NCI-H1930 (cell line): ENCODE measurements at regions not wholly inside any gene's neighbourhood (a gene's known extent, or its start where the extent isn't known, plus 50 kb on each side); places are given as distances from the start of the nearest gene placed in this dataset.

Source experiments
- DNase-seq, 2 experiments: peaks; one replicate each; lab custom pipeline; 2025; lab: John Stamatoyannopoulos, UW

DNA sequence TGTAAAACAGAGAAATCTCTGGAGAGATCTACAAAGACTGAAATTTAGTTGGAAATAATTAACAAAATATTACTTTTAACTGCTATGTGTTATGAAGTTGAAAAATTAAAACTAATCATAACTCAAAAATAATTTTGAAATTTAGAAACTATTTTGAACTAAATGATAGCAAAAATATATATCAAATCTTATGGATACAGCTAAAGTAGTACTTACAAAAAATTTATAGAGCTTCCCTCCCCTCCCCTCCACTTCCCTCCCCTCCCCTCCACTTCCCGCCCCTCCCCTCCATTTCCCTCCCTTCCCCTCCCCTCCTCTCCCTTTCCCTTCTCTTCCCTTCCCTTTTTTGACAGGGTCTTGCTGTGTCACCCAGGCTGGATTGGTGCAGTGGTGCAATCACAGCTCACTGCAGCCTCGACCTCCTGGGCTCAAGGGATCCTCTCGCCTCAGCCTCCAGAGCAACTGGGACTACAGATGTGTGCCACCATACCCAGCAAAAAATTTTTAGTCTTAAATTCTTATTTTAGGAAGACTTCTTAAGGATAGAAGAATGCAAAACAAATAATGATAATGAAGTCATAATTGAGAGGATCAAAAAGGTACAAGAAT lies 87.2 kb upstream of the RGS17 start:
- DNase-seq = no peak

- DNase-seq = no peak
These were observed 85.7 kb upstream of the RGS17 start for GRCh38 chr6:153216789-153217188.

DNA sequence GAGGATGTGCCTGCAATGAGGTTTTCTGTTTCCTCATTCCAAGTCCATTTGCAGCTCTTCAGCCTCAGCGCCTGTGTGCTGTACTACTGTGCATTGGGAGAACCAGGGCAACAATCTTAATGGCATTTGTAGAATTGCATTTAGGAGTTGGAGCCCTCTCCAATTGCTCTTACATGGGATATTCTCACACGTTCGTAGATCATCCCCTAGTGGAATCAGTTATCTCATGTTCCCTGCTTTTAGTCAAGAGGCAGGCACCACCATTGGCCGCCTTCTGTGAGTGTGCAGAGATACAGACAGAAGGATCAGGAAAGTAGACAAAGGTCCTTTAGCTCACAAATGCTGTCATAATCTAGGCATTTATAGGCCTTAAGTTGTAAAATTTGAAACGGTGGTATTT lies 84.2 kb upstream of the RGS17 start:
- DNase-seq = no peak

GRCh38 chr6:153214436-153214835 lies 83.4 kb upstream of the RGS17 start:
- DNase-seq = no peak

DNA sequence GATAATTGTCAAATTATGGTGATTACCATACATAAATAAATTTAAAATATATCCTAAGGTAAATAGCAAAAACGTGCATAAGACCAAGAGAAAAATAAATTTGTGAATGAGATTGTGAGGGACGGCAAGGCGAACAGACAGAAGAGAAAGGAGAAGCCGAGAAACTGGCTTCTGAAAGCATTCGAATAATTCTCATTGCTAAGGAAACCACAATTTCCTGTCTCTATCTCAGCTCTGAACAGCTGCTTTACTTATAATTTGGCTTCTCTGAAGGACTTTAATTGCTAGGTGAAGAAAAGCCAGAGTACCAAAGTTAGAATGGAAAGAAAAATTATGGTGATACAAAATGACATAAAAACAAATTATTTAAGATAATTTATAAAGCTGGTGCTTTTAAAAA lies 79.0 kb upstream of the RGS17 start:
- no peak for DNase-seq

GRCh38 chr6:153208706-153209105 lies 77.6 kb upstream of the RGS17 start:
- no peak for DNase-seq

- no peak for DNase-seq
These were observed 76.5 kb upstream of the RGS17 start for GRCh38 chr6:153207617-153208016.

- DNase-seq = no peak
These were observed 75.9 kb upstream of the RGS17 start for GRCh38 chr6:153207006-153207405.

DNA sequence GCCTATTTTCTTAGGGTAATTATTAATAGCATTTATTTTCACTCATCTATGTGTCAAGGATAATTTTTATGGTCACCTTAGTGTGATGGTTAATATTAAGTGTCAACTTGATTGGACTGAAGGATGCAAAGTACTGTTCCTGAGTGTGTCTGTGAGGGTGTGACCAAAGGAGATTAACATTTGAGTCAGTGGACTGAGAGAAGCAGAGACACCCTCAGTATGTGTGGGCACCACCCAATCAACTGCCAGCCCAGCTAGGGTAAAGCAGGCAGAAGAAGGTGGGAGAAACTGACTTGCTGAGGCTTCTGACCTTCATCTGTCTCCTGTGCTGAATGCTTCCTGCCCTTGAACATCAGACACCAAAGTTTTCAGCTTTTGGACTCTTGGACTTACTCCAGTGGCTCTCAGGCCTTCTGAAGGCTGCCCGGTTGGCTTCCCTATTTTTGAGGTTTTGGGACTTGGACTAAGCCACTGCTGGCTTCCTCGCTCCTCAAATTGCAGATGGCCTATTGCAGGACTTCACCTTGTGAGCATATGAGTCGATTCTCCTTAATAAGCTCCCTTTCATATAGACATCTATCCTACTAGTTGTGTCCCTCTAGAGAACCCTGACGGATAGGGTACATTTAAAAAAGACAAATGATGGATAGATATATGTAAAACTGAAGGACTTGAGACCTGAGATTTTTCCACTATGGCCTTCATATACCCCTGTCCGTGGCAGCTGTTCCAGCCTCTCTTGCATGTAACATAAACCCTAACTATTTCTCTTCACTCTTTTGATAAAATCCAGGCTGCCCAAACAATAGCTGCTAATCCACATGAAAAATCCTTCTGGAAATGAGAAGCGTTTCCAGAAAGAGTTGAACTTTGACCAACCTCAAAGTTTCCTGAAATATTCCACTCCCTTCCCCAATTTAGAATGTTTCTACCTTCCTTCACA lies 62.1 kb upstream of the RGS17 start:
- DNase-seq = no peak

GRCh38 chr6:153183925-153184324 lies 52.8 kb upstream of the RGS17 start:
- DNase-seq = no peak
